ENCODE measurements at regions not wholly inside any gene's neighbourhood (a gene's known extent, or its start where the extent isn't known, plus 50 kb on each side); places are given as distances from the start of the nearest gene placed in this dataset.

GRCh38 chr13:80284290-80284689 is 56.6 kb downstream of the SPRY2 start:
- DNase-seq (ENCODE audit: low read depth in 2 of 2), result no peak

GRCh38 chr13:80278706-80279105 is 62.2 kb downstream of the SPRY2 start:
- no peak for DNase-seq (ENCODE audit: low read depth in 2 of 2)

- DNase-seq (ENCODE audit: low read depth in 2 of 2), result no peak
Observed at GRCh38 chr13:80276371-80277289, 64.3 kb downstream of the SPRY2 start.

GRCh38 chr13:80274643-80275042 is 66.3 kb downstream of the SPRY2 start:
- no peak for DNase-seq (ENCODE audit: low read depth in 2 of 2)

GRCh38 chr13:80273718-80274117 is 67.2 kb downstream of the SPRY2 start:
- no peak for DNase-seq (ENCODE audit: low read depth in 2 of 2)

GRCh38 chr13:80265348-80265747 is 75.6 kb downstream of the SPRY2 start:
- no peak for DNase-seq (ENCODE audit: low read depth in 2 of 2)

GRCh38 chr13:80263745-80264513 is 77.0 kb downstream of the SPRY2 start:
- DNase-seq (ENCODE audit: low read depth in 2 of 2), result no peak

GRCh38 chr13:80262051-80262695 is 78.8 kb downstream of the SPRY2 start:
- DNase-seq (ENCODE audit: low read depth in 2 of 2), result no peak

- no peak for DNase-seq (ENCODE audit: low read depth in 2 of 2)
Observed at GRCh38 chr13:80259159-80259558, 81.8 kb downstream of the SPRY2 start.

- DNase-seq (ENCODE audit: low read depth in 2 of 2), result no peak
Observed at GRCh38 chr13:80256352-80256932, 84.5 kb downstream of the SPRY2 start.

- DNase-seq (ENCODE audit: low read depth in 2 of 2), result no peak
Observed at GRCh38 chr13:80255946-80256345, 85.0 kb downstream of the SPRY2 start.

GRCh38 chr13:80251403-80251802 is 89.5 kb downstream of the SPRY2 start:
- no peak for DNase-seq (ENCODE audit: low read depth in 2 of 2)

GRCh38 chr13:80250213-80250810 is 90.6 kb downstream of the SPRY2 start:
- DNase-seq (ENCODE audit: low read depth in 2 of 2), result no peak

GRCh38 chr13:80249516-80250212 is 91.3 kb downstream of the SPRY2 start:
- no peak for DNase-seq (ENCODE audit: low read depth in 2 of 2)

GRCh38 chr13:80245162-80245733 is 95.7 kb downstream of the SPRY2 start:
- no peak for DNase-seq (ENCODE audit: low read depth in 2 of 2)

- no peak for DNase-seq (ENCODE audit: low read depth in 2 of 2)
Observed at GRCh38 chr13:80244574-80244973, 96.4 kb downstream of the SPRY2 start.

- no peak for DNase-seq (ENCODE audit: low read depth in 2 of 2)
Observed at GRCh38 chr13:80242728-80243427, 98.0 kb downstream of the SPRY2 start.

GRCh38 chr13:80239571-80240255 is 101.2 kb downstream of the SPRY2 start:
- DNase-seq (ENCODE audit: low read depth in 2 of 2), result no peak

- DNase-seq (ENCODE audit: low read depth in 2 of 2), result no peak
Observed at GRCh38 chr13:80239116-80239515, 101.8 kb downstream of the SPRY2 start.

All from stimulated activated CD4-positive, alpha-beta T cell treated with anti-CD3 and anti-CD28 coated beads, Interleukin-1b, Interleukin-23, amount 100 ng/mL, for 1 hour (primary cell).